HEK293T (cell line): ENCODE measurements at regions not wholly inside any gene's neighbourhood (a gene's known extent, or its start where the extent isn't known, plus 50 kb on each side); places are given as distances from the start of the nearest gene placed in this dataset.

Experiments
- CTCF ChIA-PET: fragments of 350-600 bp; formaldehyde crosslinking; extraction: SDS; loops from one replicate; lab custom pipeline; 2021; ENCODE audit warnings: antibody characterized with exemption, inconsistent platforms; lab: Yijun Ruan, JAX
- POLR2A ChIA-PET: fragments of 350-600 bp; formaldehyde crosslinking; extraction: SDS; loops from one replicate; lab custom pipeline; 2020; ENCODE audit warnings: antibody characterized with exemption, inconsistent platforms; lab: Yijun Ruan, JAX
- DNase-seq: peaks from one replicate; pipeline ENCODE4 v3.0.0; 2012; ENCODE audit warnings: mixed read lengths; ENCODE audit errors: extremely low spot score
- ARNT ChIP-seq: fragments of 450-650 bp; IDR thresholded peaks from 2 replicates; pipeline ENCODE4 v1.6.1; 2017; ENCODE audit warnings: mild to moderate bottlenecking
- BHLHE40 ChIP-seq: fragments of 450-650 bp; IDR thresholded peaks from 2 replicates; pipeline ENCODE4 v1.6.1; 2016; ENCODE audit warnings: mild to moderate bottlenecking, moderate library complexity, borderline replicate concordance
- CTBP1 ChIP-seq: fragments of 450-650 bp; IDR thresholded peaks from 2 replicates; pipeline ENCODE4 v1.6.1; 2016; ENCODE audit warnings: borderline replicate concordance
- ELF4 ChIP-seq: fragments of 450-650 bp; IDR thresholded peaks from 2 replicates; pipeline ENCODE4 v1.6.1; 2017; ENCODE audit warnings: antibody characterized with exemption
- FOXA1 ChIP-seq: fragments of 450-650 bp; IDR thresholded peaks from 2 replicates; pipeline ENCODE4 v1.6.1; 2016; ENCODE audit warnings: mild to moderate bottlenecking
- FOXK2 ChIP-seq: fragments of 450-650 bp; IDR thresholded peaks from 2 replicates; pipeline ENCODE4 v1.6.1; 2016; ENCODE audit warnings: mild to moderate bottlenecking
- FOXM1 ChIP-seq: fragments of 450-650 bp; IDR thresholded peaks from 2 replicates; pipeline ENCODE4 v1.6.1; 2017; ENCODE audit warnings: mild to moderate bottlenecking, borderline replicate concordance
- HDGF ChIP-seq: fragments of 450-650 bp; IDR thresholded peaks from 2 replicates; pipeline ENCODE4 v1.6.1; 2017; ENCODE audit warnings: antibody characterized with exemption, borderline replicate concordance
- L3MBTL2 ChIP-seq: fragments of 450-650 bp; conservative IDR thresholded peaks from 2 replicates; pipeline ENCODE4 v1.6.1; 2016; ENCODE audit warnings: mild to moderate bottlenecking
- LEF1 ChIP-seq: fragments of 450-650 bp; IDR thresholded peaks from 2 replicates; pipeline ENCODE4 v1.6.1; 2017; ENCODE audit warnings: mild to moderate bottlenecking, borderline replicate concordance
- NFRKB ChIP-seq: fragments of 450-650 bp; IDR thresholded peaks from 2 replicates; pipeline ENCODE4 v1.6.1; 2016; ENCODE audit warnings: mild to moderate bottlenecking, moderate library complexity
- PKNOX1 ChIP-seq: fragments of 450-650 bp; IDR thresholded peaks from 2 replicates; pipeline ENCODE4 v1.6.1; 2016
- SP1 ChIP-seq: fragments of 450-650 bp; IDR thresholded peaks from 2 replicates; pipeline ENCODE4 v1.6.1; 2017
- SUZ12 ChIP-seq: fragments of 450-650 bp; IDR thresholded peaks from 2 replicates; pipeline ENCODE4 v1.6.1; 2016; ENCODE audit warnings: mild to moderate bottlenecking
- TARDBP ChIP-seq: fragments of 450-650 bp; IDR thresholded peaks from 2 replicates; pipeline ENCODE4 v1.6.1; 2016
- ZNF384 ChIP-seq: fragments of 450-650 bp; IDR thresholded peaks from 2 replicates; pipeline ENCODE4 v1.6.1; 2016

- TF ChIP-seq NFRKB (no peak), SP1 (no peak), HDGF (no peak)
- CTCF ChIA-PET: no interaction called here
- no peak for DNase-seq
- POLR2A ChIA-PET: no interaction called here
Observed at GRCh38 chr20:10837901-10838300, 164.1 kb upstream of the JAG1 start.

- DNase-seq: no peak
- CTCF ChIA-PET: no interaction called here
- TF ChIP-seq ZNF384: no peak
- TF ChIP-seq PKNOX1: no peak
- no peak for TF ChIP-seq ELF4
- TF ChIP-seq BHLHE40: no peak
- no peak for TF ChIP-seq NFRKB
- no peak for TF ChIP-seq FOXA1
- no peak for TF ChIP-seq FOXK2
- TF ChIP-seq HDGF: no peak
- TF ChIP-seq SUZ12: no peak
- POLR2A ChIA-PET: no interaction called here
Observed at GRCh38 chr20:10842116-10842515, 168.3 kb upstream of the JAG1 start.

GRCh38 chr20:10843146-10843711 is 169.4 kb upstream of the JAG1 start:
- POLR2A ChIA-PET: no interaction called here
- TF ChIP-seq PKNOX1 (no peak), FOXM1 (no peak), BHLHE40 (no peak), SP1 (no peak), TARDBP (no peak), NFRKB (no peak), HDGF (no peak)
- CTCF ChIA-PET: no interaction called here
- DNase-seq: no peak

- no peak for DNase-seq
- TF ChIP-seq FOXM1 (no peak), FOXA1 (no peak), SP1 (no peak), ZNF384 (no peak), CTBP1 (no peak), ARNT (no peak), LEF1 (no peak), ELF4 (no peak), HDGF (no peak), TARDBP (no peak), L3MBTL2 (no peak), SUZ12 (no peak), PKNOX1 (no peak), BHLHE40 (no peak), NFRKB (no peak), FOXK2 (no peak)
- POLR2A ChIA-PET: no interaction called here
- CTCF ChIA-PET: no interaction called here
Observed at GRCh38 chr20:10846766-10847165, 173.0 kb upstream of the JAG1 start.

- no peak for TF ChIP-seq FOXA1
- no peak for DNase-seq
- CTCF ChIA-PET: no interaction called here
- POLR2A ChIA-PET: no interaction called here
Observed at GRCh38 chr20:10848810-10849370, 175.1 kb upstream of the JAG1 start.

GRCh38 chr20:10853176-10853575 is 179.4 kb upstream of the JAG1 start:
- CTCF ChIA-PET: no interaction called here
- TF ChIP-seq NFRKB (no peak), TARDBP (no peak), L3MBTL2 (no peak), FOXM1 (no peak), SP1 (no peak), BHLHE40 (no peak), PKNOX1 (no peak), HDGF (no peak), ARNT (no peak)
- POLR2A ChIA-PET: no interaction called here
- no peak for DNase-seq

GRCh38 chr20:10853731-10854130 is 179.9 kb upstream of the JAG1 start:
- TF ChIP-seq HDGF (no peak), ELF4 (no peak), ZNF384 (no peak), FOXM1 (no peak)
- DNase-seq: no peak
- ChIA-PET POLR2A (no interaction called here), CTCF (interaction anchor here (0.9 kb wide), 1 partner anchor 312 kb away, joined by 3 read pairs; no protein-coding TSS in a partner anchor)
